NCI-H524 treated with DMSO at 0.1 percent for 48 hours (cell line): ENCODE measurements at regions not wholly inside any gene's neighbourhood (a gene's known extent, or its start where the extent isn't known, plus 50 kb on each side); places are given as distances from the start of the nearest gene placed in this dataset.
A peak's percentile ranks its signal among the peaks of the same experiment; 100 is the strongest.

ENCODE experiments used
- DNase-seq: peaks from one replicate; lab custom pipeline; 2025; lab: John Stamatoyannopoulos, UW

- no peak for DNase-seq
These were observed 183.7 kb downstream of the INO80D start for GRCh38 chr2:205902041-205902899.

- DNase-seq = no peak
These were observed 184.5 kb downstream of the INO80D start for GRCh38 chr2:205901491-205901890.

GRCh38 chr2:205898744-205899143 is 187.2 kb downstream of the INO80D start:
- no peak for DNase-seq

- no peak for DNase-seq
These were observed 189.9 kb downstream of the INO80D start for GRCh38 chr2:205895981-205896655.

GRCh38 chr2:205892665-205893259 is 193.2 kb downstream of the INO80D start:
- no peak for DNase-seq

- DNase-seq = no peak
These were observed 193.7 kb downstream of the INO80D start for GRCh38 chr2:205892251-205892655.

GRCh38 chr2:205889114-205889513 is 196.9 kb downstream of the INO80D start:
- no peak for DNase-seq

GRCh38 chr2:205887637-205888036 is 198.3 kb downstream of the INO80D start:
- DNase-seq = no peak

GRCh38 chr2:205885492-205886099 is 200.4 kb downstream of the INO80D start:
- peak; percentile 48 for DNase-seq

- peak; percentile 35 for DNase-seq
These were observed 201.7 kb downstream of the NRP2 start for GRCh38 chr2:205883965-205884364.

- no peak for DNase-seq
These were observed 200.6 kb downstream of the NRP2 start for GRCh38 chr2:205882806-205883425.

- DNase-seq = no peak
These were observed 197.7 kb downstream of the NRP2 start for GRCh38 chr2:205880048-205880447.

- DNase-seq = peak; percentile 28
These were observed 196.9 kb downstream of the NRP2 start for GRCh38 chr2:205878999-205879762.

- no peak for DNase-seq
These were observed 195.2 kb downstream of the NRP2 start for GRCh38 chr2:205877496-205877895.

- no peak for DNase-seq
These were observed 193.8 kb downstream of the NRP2 start for GRCh38 chr2:205876127-205876526.

- peak; percentile 91 for DNase-seq
These were observed 190.4 kb downstream of the NRP2 start for GRCh38 chr2:205872716-205873115.

- no peak for DNase-seq
These were observed 187.1 kb downstream of the NRP2 start for GRCh38 chr2:205869439-205869838.

- no peak for DNase-seq
These were observed 186.6 kb downstream of the NRP2 start for GRCh38 chr2:205868773-205869333.

GRCh38 chr2:205868053-205868452 is 185.8 kb downstream of the NRP2 start:
- no peak for DNase-seq

- no peak for DNase-seq
These were observed 185.1 kb downstream of the NRP2 start for GRCh38 chr2:205867371-205867770.

- peak; percentile 6 for DNase-seq
These were observed 183.7 kb downstream of the NRP2 start for GRCh38 chr2:205865905-205866441.
